Epithelial cell of proximal tubule (primary cell): ENCODE measurements at regions not wholly inside any gene's neighbourhood (a gene's known extent, or its start where the extent isn't known, plus 50 kb on each side); places are given as distances from the start of the nearest gene placed in this dataset.

Experiments used
- DNase-seq: peaks from one replicate; pipeline ENCODE4 v3.0.0-alpha.2; 2011; ENCODE audit warnings: low read depth
- H3K4me3 ChIP-seq: 2 replicates; pipeline ENCODE4 v1.5.1; 2011; ENCODE audit warnings: low read depth, mild to moderate bottlenecking, low read length
- TF ChIP-seq, protein P1 (sequence below): conservative IDR thresholded peaks from 2 replicates; pipeline ENCODE4 v1.5.1; 2012; ENCODE audit warnings: low read depth, mild to moderate bottlenecking, low read length

DNA sequence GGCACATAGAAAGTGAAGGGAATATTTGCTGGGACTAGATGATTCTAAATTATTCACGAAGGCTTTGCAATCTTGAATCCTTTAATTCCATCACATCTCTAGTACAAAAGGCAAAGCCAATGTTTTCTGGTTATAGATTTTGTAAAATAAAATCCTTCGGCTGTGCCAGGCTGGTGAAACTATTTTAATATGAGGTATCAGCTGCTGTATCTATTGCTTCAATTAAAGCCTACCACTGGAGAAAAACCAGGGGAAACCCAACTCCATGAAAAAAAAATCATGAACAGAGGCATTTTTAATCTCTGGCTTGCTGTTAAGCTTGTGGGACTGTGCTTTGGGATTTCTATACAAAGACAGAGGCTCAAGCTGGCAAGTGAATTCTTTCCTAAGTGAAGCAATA lies 271.8 kb downstream of the QKI start:
- TF ChIP-seq, protein P1, sequence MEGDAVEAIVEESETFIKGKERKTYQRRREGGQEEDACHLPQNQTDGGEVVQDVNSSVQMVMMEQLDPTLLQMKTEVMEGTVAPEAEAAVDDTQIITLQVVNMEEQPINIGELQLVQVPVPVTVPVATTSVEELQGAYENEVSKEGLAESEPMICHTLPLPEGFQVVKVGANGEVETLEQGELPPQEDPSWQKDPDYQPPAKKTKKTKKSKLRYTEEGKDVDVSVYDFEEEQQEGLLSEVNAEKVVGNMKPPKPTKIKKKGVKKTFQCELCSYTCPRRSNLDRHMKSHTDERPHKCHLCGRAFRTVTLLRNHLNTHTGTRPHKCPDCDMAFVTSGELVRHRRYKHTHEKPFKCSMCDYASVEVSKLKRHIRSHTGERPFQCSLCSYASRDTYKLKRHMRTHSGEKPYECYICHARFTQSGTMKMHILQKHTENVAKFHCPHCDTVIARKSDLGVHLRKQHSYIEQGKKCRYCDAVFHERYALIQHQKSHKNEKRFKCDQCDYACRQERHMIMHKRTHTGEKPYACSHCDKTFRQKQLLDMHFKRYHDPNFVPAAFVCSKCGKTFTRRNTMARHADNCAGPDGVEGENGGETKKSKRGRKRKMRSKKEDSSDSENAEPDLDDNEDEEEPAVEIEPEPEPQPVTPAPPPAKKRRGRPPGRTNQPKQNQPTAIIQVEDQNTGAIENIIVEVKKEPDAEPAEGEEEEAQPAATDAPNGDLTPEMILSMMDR, result no peak
- DNase-seq, result no peak
- H3K4me3 ChIP-seq, result no peak overlapping the region

DNA sequence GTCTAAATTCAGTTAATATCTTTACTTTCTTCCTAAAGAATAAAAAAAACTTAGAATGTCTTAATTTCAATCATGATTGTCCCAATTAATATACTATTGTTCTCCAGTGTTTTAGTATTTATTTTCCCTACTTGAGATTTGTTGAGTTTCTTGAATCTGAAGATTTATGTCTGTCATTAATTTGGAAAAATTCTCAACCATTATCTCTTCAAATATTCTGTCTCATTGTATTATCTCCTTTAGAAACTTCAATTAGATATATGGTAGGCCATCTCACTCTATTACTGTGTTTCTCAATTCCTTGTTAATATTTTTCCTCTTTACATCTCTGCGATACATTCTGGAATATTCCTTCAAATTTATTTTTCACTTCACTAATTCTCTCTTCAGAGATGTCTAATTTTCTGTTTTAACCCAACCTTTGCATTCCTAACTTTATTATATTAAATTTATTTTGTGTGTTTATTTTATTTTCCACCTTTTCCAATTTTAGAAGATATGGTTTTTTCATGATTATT lies 268.6 kb downstream of the QKI start:
- H3K4me3 ChIP-seq, result no peak overlapping the region
- TF ChIP-seq, protein P1, result no peak
- no peak for DNase-seq

DNA sequence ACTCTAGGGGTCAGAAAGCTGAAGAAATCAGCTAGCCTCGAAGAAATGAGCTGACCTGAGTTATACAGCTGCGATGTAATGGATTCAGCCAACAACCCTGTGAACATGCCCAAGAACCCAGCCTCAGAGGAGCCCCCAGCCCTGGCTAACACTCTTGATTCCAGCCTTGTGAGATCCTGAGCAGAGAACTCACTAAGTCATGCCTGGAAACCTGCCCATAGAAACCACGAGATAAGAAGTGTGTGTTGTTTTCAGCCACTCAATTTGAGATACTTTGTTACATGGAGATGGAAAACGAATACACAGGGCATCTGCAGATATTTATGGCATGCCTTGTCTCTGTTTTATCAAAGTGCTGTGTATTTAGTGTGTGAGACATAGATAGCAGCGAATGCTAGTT lies 265.2 kb downstream of the QKI start:
- DNase-seq, result no peak

DNA sequence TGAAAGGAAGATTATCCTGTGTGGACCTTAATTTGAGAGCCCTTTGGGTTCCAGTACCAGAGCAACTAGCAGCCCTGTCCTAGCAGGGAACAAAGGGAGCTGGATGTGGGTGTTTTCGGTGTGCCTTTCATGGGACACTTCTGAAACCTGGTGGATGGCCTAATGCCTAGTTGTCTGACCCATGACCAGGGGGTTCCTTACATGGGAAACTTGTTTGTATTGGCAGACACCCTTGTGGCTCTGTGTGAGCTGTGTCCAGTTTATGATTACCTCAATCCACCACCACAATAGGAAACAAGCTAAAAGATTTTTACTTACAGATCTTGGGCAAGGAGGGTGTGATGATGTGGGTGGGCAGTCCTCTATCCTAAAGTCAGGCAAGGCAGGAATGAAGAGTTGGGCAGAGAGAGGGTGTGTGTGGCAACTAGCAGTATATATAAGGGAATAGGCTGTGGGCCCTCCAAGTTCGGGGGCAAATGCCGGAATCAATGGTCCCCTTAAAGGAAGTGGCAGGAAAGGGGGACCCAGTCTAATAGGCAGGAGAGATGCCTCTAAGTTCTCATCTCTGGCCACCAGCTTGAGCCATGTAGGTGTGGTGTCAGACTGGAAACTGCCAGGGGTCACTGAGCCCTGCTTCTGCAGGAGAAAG lies 264.6 kb downstream of the QKI start:
- no peak overlapping the region for H3K4me3 ChIP-seq
- TF ChIP-seq, protein P1, result no peak
- no peak for DNase-seq

More for the DNA sequence above, 265.2 kb downstream of the QKI start:
- TF ChIP-seq, protein P1, result no peak
- H3K4me3 ChIP-seq, result no peak overlapping the region

DNA sequence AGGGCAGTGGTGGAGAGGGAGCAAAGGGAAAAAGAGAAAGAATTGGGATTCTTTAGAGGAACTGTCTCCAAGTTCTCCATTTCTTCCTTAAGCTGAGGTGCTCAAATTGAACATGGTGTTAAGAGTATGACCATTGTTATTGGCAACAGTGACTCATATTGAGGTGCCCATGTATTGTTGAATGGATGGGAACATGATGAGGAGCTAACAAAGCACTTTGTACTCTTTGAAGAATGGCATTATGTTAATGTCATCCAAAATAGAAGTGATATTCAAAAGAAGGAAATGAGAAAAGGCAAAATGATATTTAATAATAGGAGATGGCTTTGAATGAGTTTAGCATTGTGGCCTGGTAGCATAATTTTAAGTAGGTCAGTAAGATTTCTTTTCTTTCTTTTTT lies 261.1 kb downstream of the QKI start:
- no peak for DNase-seq
- TF ChIP-seq, protein P1, result no peak
- no peak overlapping the region for H3K4me3 ChIP-seq

DNA sequence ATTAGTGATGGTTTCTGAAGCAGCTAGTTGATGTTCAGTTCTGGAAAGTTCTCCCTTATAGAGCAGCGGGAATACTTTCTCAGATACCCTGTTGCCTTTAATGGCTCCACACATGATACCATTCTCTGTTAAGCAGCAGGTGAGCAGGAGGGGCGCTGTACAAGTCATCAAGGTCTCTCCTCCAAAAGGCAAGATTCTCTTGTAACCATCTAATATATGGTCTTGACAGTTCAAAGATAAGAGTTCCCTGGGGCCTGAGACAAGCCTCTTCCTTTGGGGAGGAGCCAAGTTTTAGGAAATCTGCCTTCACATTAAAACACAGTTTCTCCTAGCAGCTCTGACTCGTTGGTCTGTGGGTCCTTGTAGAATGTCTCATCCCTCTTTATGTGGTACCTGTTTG lies 258.2 kb downstream of the QKI start:
- TF ChIP-seq, protein P1, result no peak
- H3K4me3 ChIP-seq, result no peak overlapping the region
- no peak for DNase-seq

DNA sequence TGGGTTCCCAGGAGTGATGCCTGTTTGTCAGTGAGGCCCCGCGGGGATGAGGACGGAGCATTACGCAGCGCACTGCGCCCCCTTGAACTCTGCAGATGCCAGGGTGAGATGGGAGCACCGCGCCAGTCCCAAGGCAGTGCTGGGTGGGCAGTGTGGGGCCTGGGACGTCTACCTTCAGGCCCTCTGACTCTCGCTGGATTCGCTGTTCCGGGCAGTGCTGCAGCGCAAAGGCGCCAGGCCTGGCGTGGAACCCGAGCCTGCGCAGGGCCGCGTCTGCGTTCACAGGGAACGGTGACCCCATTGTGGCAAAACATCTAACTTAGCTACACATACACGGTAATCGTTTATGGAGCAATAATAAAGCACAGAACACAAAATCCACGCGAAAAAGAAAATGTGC lies 257.3 kb downstream of the QKI start:
- DNase-seq, result no peak
- H3K4me3 ChIP-seq, result no peak overlapping the region
- TF ChIP-seq, protein P1, result no peak
